Activated naive CD4-positive, alpha-beta T cell treated with anti-CD3 and anti-CD28 coated beads, Interleukin-2, amount 10 ng/mL, durations not matched to agents 7 days and 5 days (primary cell): ENCODE measurements at regions not wholly inside any gene's neighbourhood (a gene's known extent, or its start where the extent isn't known, plus 50 kb on each side); places are given as distances from the start of the nearest gene placed in this dataset.

ENCODE experiments used
- CTCF ChIA-PET: fragments of 350-600 bp; sonication (Branson Sonifier 250); formaldehyde crosslinking; loops from one replicate; lab custom pipeline; 2021; ENCODE audit warnings: antibody characterized with exemption; lab: Charles Lee
- DNase-seq: peaks from one replicate; pipeline ENCODE4 v3.0.0-alpha.2; 2020
- H3K27ac Mint-ChIP-seq: one replicate; pipeline ENCODE4 v1.8.0; 2021; ENCODE audit warnings: mild to moderate bottlenecking, moderate library complexity, mixed read lengths
- H3K27me3 Mint-ChIP-seq: one replicate; pipeline ENCODE4 v1.8.0; 2021; ENCODE audit warnings: mild to moderate bottlenecking, mixed read lengths
- H3K36me3 Mint-ChIP-seq: one replicate; pipeline ENCODE4 v1.8.0; 2021; ENCODE audit warnings: mixed read lengths
- H3K4me1 Mint-ChIP-seq: one replicate; pipeline ENCODE4 v1.8.0; 2021; ENCODE audit warnings: mixed read lengths
- H3K4me3 Mint-ChIP-seq: one replicate; pipeline ENCODE4 v1.8.0; 2021; ENCODE audit warnings: mild to moderate bottlenecking, moderate library complexity, mixed read lengths
- H3K9me3 Mint-ChIP-seq: one replicate; pipeline ENCODE4 v1.8.0; 2021; ENCODE audit warnings: mixed read lengths

GRCh38 chr2:172658945-172659344 is 76.7 kb upstream of the RAPGEF4 start:
- Mint-ChIP-seq H3K4me1 (no peaks in the 10 kb centered on the region), H3K4me3 (no peak overlapping the region), H3K27ac (no peak overlapping the region), H3K36me3 (no peaks in the 10 kb centered on the region), H3K9me3 (peaks cover 9% of the 10 kb centered on the region), H3K27me3 (no peaks in the 10 kb centered on the region)
- CTCF ChIA-PET: no interaction called here
- DNase-seq: no peak

- H3K27me3 Mint-ChIP-seq: no peaks in the 10 kb centered on the region
- no peak for DNase-seq
- peaks cover 14% of the 10 kb centered on the region for H3K9me3 Mint-ChIP-seq
- no peaks in the 10 kb centered on the region for H3K36me3 Mint-ChIP-seq
- no peak overlapping the region for H3K27ac Mint-ChIP-seq
- CTCF ChIA-PET: no interaction called here
- no peak overlapping the region for H3K4me3 Mint-ChIP-seq
- H3K4me1 Mint-ChIP-seq: no peaks in the 10 kb centered on the region
Measured at GRCh38 chr2:172662099-172662498, 73.5 kb upstream of the RAPGEF4 start.

GRCh38 chr2:172664766-172665165 is 70.9 kb upstream of the RAPGEF4 start:
- CTCF ChIA-PET: no interaction called here
- Mint-ChIP-seq H3K4me1 (no peaks in the 10 kb centered on the region), H3K27me3 (no peaks in the 10 kb centered on the region), H3K9me3 (peaks cover 5% of the 10 kb centered on the region), H3K4me3 (no peak overlapping the region), H3K36me3 (no peaks in the 10 kb centered on the region), H3K27ac (no peak overlapping the region)
- no peak for DNase-seq

GRCh38 chr2:172667581-172668325 is 67.9 kb upstream of the RAPGEF4 start:
- Mint-ChIP-seq H3K4me3 (no peak overlapping the region), H3K27ac (no peak overlapping the region), H3K9me3 (peaks cover 5% of the 10 kb centered on the region), H3K36me3 (no peaks in the 10 kb centered on the region), H3K27me3 (no peaks in the 10 kb centered on the region), H3K4me1 (no peaks in the 10 kb centered on the region)
- CTCF ChIA-PET: no interaction called here
- no peak for DNase-seq

GRCh38 chr2:172671501-172671900 is 64.1 kb upstream of the RAPGEF4 start:
- CTCF ChIA-PET: no interaction called here
- no peak overlapping the region for H3K27ac Mint-ChIP-seq

GRCh38 chr2:172672114-172672513 is 63.5 kb upstream of the RAPGEF4 start:
- CTCF ChIA-PET: no interaction called here
- peaks cover 7% of the 10 kb centered on the region for H3K27me3 Mint-ChIP-seq
- H3K4me1 Mint-ChIP-seq: peaks cover 3% of the 10 kb centered on the region
- no peak for DNase-seq
- no peak overlapping the region for H3K4me3 Mint-ChIP-seq
- H3K27ac Mint-ChIP-seq: no peak overlapping the region
- H3K36me3 Mint-ChIP-seq: no peaks in the 10 kb centered on the region
- H3K9me3 Mint-ChIP-seq: no peaks in the 10 kb centered on the region

More at GRCh38 chr2:172671501-172671900, 64.1 kb upstream of the RAPGEF4 start:
- H3K36me3 Mint-ChIP-seq: no peaks in the 10 kb centered on the region
- H3K4me1 Mint-ChIP-seq: peaks cover 3% of the 10 kb centered on the region
- peaks cover 1% of the 10 kb centered on the region for H3K9me3 Mint-ChIP-seq
- H3K4me3 Mint-ChIP-seq: no peak overlapping the region
- H3K27me3 Mint-ChIP-seq: peaks cover 7% of the 10 kb centered on the region
- no peak for DNase-seq

- H3K27me3 Mint-ChIP-seq: peaks cover 7% of the 10 kb centered on the region
- H3K9me3 Mint-ChIP-seq: no peaks in the 10 kb centered on the region
- DNase-seq: no peak
- no peak overlapping the region for H3K4me3 Mint-ChIP-seq
- CTCF ChIA-PET: interaction anchor here (0.8 kb wide), 1 partner anchor 33 kb away, joined by 3 read pairs; no protein-coding TSS in a partner anchor
- H3K4me1 Mint-ChIP-seq: peaks cover 3% of the 10 kb centered on the region
- H3K27ac Mint-ChIP-seq: no peak overlapping the region
- H3K36me3 Mint-ChIP-seq: no peaks in the 10 kb centered on the region
Measured at GRCh38 chr2:172673056-172673683, 62.5 kb upstream of the RAPGEF4 start.

GRCh38 chr2:172674034-172674967 is 61.3 kb upstream of the RAPGEF4 start:
- CTCF ChIA-PET: interaction anchor here (0.8 to 1.4 kb wide), 4 partner anchors 8 to 501 kb away, joined by 3 to 5 read pairs (median 3); no protein-coding TSS in a partner anchor
- peaks cover 3% of the 10 kb centered on the region for H3K4me1 Mint-ChIP-seq
- H3K36me3 Mint-ChIP-seq: no peaks in the 10 kb centered on the region
- DNase-seq: peak; percentile 44
- no peak overlapping the region for H3K4me3 Mint-ChIP-seq
- H3K27me3 Mint-ChIP-seq: peaks cover 7% of the 10 kb centered on the region
- H3K9me3 Mint-ChIP-seq: no peaks in the 10 kb centered on the region
- no peak overlapping the region for H3K27ac Mint-ChIP-seq

- Mint-ChIP-seq H3K27ac (no peak overlapping the region), H3K27me3 (peaks cover 7% of the 10 kb centered on the region), H3K4me1 (peaks cover 3% of the 10 kb centered on the region), H3K4me3 (no peak overlapping the region), H3K9me3 (no peaks in the 10 kb centered on the region), H3K36me3 (no peaks in the 10 kb centered on the region)
- DNase-seq: no peak
- CTCF ChIA-PET: interaction anchor here (0.8 to 1.4 kb wide), 5 partner anchors 9 to 502 kb away, joined by 3 to 5 read pairs (median 3); no protein-coding TSS in a partner anchor
Measured at GRCh38 chr2:172674968-172675303, 60.7 kb upstream of the RAPGEF4 start.

GRCh38 chr2:172677363-172677762 is 58.3 kb upstream of the RAPGEF4 start:
- CTCF ChIA-PET: no interaction called here
- H3K4me1 Mint-ChIP-seq: peaks cover 3% of the 10 kb centered on the region
- H3K9me3 Mint-ChIP-seq: peaks cover under 1% of the 10 kb centered on the region
- no peak overlapping the region for H3K27ac Mint-ChIP-seq
- H3K27me3 Mint-ChIP-seq: peaks cover 7% of the 10 kb centered on the region
- H3K36me3 Mint-ChIP-seq: no peaks in the 10 kb centered on the region
- no peak for DNase-seq
- H3K4me3 Mint-ChIP-seq: no peak overlapping the region

- Mint-ChIP-seq H3K4me3 (no peak overlapping the region), H3K4me1 (no peaks in the 10 kb centered on the region), H3K27me3 (no peaks in the 10 kb centered on the region), H3K27ac (no peak overlapping the region), H3K36me3 (no peaks in the 10 kb centered on the region), H3K9me3 (peaks cover 11% of the 10 kb centered on the region)
- CTCF ChIA-PET: interaction anchor here (1.0 kb wide), 1 partner anchor 32 kb away, joined by 3 read pairs; no protein-coding TSS in a partner anchor
- DNase-seq: no peak
Measured at GRCh38 chr2:172680436-172681068, 55.1 kb upstream of the RAPGEF4 start.

- no peak overlapping the region for H3K27ac Mint-ChIP-seq
- peaks cover 4% of the 10 kb centered on the region for H3K36me3 Mint-ChIP-seq
- peaks cover 21% of the 10 kb centered on the region for H3K9me3 Mint-ChIP-seq
- peaks cover 11% of the 10 kb centered on the region for H3K4me1 Mint-ChIP-seq
- H3K27me3 Mint-ChIP-seq: no peaks in the 10 kb centered on the region
- H3K4me3 Mint-ChIP-seq: no peak overlapping the region
- no peak for DNase-seq
- CTCF ChIA-PET: no interaction called here
Measured at GRCh38 chr2:172685467-172685866, 50.2 kb upstream of the RAPGEF4 start.
